ENCODE measurements at regions not wholly inside any gene's neighbourhood (a gene's known extent, or its start where the extent isn't known, plus 50 kb on each side); places are given as distances from the start of the nearest gene placed in this dataset.
A peak's percentile ranks its signal among the peaks of the same experiment; 100 is the strongest.
"Not testable (repeated sequence)": the region's sequence is repeated elsewhere in the genome, so short reads cannot be mapped to it uniquely, and the experiment has no call there.

DNA sequence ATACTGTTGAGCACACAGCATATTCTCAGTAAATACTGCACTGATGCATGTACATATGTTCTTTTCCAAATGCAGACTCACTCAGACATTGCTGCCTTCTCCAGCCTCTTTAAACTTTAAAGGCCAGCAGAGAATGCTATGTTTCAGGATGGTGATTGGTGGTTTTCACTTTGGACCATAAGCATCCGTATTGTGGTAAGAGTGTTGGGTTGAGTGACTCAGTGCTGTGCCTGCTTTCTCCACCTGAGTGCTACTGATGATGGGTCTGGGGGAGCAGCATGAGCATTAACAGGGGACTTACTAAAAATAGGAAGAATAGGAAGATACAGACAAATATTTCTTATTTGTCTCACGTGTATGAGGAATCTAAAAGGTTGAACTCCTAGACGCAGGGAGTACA, 56.3 kb upstream of the ZNF92 start:
- no peak for DNase-seq

DNA sequence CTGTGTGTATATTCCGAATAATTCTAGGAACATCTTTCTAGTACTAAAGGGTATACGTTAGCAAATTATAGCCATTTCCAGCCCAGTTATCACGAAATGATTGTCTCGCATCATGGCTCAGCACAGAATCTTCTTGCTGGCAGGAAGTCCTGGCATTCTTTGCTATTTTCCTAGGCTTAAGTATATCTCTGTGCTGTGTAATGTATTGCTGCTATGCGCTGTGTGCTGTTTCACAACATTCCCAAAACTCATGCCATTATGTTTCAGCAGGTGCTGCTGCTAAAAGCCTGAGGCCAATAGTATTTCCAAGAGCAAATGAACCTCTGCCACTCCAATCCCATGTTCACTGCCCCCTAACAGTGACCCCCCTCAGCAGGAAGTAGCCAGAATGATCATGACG, 62.9 kb upstream of the ZNF92 start:
- no peak for DNase-seq

DNA sequence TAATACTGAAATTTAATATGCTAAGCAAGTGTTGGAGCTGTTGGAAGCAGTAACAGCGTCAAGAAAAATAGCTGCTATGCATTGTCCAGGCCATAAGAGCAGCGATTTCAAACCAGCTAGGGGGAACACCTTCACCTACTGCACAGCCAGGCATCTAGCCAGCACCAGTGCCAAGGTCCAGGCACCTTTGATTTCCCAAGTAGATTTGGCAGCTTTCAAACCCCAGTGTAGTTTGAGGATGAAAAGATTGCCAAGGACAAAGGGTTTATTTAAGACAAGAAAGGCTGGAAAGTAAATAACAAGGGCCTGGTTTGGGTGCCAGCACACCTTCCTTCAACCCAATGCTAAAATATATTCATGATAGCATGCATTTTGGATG, 65.4 kb upstream of the ZNF92 start:
- DNase-seq: no peak

DNA sequence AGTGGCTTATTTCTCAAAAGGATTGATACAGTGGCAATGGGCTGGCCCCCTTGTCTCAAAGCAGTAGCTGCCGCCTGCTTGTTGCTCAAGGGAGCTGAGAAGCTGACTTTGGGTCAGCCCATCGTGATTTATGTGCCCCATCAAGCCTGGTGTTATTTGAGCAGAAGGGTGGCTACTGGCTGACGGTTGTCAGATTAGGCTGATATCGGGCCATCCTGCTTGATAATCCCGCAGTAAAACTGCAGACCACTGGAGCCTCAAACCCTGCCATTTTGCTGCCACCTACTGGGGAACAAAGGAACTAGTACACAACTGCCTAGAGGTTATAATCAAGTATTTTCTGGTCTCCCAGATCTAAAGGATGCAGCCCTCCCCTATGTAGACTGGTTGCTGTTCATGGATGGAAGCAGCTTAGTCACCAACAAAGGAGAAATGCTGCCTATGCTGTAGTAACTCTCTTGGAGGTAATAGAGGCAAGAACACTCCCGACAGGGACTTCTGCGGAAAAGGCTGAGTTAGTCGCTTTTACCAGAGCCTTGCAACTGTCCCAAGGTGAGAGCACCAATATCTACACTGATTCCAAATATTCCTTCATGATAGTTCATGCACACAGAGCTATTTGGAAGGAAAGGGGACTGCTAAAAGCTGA, 65.9 kb upstream of the ZNF92 start:
- DNase-seq: peak; percentile 45

DNA sequence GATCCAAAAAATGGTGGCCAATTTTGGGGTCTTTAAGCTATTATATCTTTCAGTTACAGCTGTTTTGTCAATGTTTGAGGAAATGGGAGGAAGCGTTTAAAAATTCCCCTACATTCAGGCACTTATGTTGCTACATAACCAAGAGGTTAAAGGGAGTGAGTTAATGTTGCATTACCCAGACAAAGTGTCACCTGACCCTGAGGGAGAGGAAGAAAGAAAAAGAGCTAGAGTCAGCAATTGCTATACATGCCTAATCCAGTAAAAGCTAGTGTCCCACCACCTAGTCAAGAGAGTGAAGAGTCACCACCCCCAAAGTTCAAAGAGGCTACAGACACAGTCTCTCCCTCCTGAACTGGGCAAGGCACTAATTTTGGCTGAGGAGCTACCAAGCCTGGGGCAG, 69.5 kb upstream of the ZNF92 start:
- DNase-seq: no peak

DNA sequence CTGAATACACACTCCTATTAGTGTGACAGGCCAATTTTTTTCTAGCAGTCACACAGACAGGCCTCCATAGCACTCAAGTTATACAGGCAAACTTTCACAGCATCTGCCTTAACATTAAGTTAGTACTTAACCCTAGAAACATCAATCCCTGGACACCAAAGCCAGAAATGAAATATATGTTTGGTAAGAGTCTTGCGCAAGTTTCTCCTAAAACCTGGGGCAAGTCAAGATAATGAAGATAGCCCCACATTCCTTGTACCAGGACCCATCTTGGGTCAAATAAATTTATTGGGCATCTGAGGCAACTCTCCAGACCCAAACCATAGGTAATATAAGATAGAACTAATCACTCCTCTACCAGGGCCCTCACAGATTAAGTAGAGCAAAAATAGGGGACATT, 70.8 kb upstream of the ZNF92 start:
- no peak for DNase-seq

DNA sequence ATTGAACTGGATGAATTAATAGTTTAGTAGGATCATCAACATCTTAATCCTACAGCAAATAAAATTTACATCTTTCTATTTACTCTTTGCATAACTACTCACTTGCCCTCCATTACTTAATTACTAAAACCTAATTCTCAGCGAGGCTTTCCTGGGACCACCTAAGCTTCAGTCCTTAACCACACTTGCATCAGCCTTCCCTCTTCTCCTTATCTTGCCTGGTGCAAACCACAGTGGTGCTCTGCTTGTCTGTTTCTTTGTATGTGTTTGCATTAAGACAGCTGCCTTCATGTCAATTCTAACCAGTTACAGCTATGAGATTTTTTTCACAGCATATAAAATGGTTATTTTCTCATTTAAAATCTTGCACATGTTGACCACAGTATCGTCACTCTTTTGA, 72.6 kb upstream of the ZNF92 start:
- no peak for DNase-seq

DNA sequence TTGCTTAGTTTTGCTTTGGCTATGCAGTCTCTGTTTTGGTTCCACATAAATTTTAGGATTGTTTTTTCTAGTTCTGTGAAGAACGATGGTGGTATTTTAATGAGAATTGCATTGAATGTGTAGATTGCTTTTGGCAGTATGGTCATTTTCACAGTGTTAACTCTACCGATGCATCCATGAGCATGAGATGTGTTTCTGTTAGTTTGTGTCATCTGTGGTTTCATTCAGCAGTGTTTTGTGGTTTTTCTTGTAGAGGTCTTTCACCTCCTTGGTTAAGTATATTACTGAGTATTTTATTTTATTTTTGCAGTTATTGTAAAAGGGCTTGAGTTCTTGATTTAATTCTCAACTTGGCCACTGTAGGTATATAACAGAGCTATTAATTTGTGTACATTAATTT, 78.2 kb upstream of the ZNF92 start:
- no peak for DNase-seq

DNA sequence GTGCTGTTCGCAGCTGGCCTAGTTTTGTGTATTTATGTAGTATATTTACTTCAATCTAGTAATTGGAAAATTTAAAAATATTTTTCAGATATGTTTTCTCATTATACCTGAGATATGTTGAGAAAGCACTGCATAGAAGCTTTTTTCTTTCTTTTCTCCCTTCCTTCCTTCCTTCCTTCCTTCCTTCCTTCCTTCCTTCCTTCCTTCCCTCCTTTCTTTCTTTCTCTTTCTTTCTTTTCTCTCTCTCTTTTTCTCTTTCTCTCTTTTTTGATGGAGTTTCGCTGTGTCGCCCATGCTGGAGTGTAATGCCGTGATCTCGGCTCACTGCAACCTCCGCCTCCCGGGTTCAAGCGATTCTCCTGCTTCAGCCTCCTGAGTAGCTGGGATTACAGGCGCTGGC, 83.3 kb upstream of the ZNF92 start:
- not testable (repeated sequence) for DNase-seq

DNA sequence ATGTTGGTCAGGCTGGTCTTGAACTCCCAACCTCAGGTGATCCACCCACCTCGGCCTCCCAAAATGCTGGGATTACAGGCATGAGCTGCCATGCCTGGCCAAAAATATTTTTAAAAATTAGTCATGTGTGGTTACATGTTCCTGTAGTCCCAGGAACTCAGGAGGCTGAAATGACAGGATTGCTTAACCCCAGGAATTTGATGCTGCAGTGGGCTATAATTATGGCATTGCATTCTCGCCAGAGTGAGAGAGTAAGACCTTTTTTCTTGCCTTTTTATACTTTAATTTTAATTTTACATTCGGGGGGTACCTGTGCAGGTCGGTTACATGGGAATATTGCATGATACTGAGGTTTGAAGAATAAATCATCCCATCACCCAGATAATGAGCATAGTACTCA, 86.6 kb upstream of the ZNF92 start:
- DNase-seq: no peak

DNA sequence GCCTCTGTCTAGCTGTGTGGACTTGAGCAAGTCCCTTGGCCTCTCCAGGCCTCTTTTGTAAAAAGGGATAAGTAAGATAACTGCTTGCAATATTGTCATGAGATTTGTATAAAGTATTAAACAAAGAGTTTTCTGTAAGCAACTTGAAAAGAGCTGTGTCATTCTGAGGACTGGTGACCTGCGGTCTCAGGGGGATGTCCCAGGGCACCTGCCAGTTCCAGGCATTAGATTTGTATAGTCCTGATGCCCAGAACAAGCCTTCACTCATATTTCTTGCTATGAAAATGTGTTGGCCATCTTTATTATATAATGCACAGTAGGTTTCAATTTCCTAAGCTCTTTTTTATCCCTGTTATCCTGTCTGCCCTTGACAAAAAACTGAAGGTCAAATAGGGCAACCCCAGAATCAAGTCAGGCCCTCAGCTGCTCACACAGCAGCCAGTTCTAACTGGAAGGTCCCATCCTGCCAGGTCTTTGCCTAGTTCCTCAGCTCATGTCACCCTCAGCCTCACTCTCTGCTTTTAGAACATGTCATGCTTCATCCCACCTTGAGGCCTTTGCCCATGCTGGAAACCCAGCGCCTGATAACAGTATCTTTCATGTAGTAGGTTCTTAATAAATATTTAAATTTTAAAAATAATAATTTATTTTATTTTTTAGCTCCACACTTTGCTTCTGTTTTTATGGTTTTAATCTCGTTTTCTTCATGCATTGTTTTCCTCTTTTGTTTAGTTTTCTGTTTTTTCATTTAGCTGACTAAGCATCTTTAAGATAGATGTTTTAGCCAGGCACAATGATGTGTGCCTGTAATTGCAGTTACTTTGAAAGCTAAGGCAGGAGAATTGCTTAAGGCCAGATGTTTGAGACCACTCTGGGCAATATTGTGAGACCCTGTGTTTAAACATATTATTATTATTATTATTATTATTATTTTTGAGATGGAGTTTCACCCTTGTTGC, 87.5 kb upstream of the ZNF92 start:
- no peak for DNase-seq

DNA sequence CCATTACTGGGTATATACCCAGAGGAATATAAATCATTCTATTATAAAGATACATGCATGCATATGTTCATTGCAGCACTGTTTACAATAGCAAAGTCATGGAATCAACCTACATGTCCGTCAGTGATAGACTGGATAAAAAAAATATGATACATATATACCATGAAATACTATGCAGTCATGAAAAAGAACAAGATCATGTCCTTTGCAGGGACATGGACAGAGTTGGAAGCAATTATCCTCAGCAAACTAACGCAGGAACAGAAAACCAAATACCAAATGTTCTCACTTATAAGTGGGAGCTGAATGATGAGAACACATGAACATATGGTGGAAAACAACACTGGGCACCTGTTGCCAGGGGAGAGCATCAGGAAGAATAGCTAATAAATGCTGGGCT, 88.4 kb upstream of the ZNF92 start:
- not testable (repeated sequence) for DNase-seq

DNA sequence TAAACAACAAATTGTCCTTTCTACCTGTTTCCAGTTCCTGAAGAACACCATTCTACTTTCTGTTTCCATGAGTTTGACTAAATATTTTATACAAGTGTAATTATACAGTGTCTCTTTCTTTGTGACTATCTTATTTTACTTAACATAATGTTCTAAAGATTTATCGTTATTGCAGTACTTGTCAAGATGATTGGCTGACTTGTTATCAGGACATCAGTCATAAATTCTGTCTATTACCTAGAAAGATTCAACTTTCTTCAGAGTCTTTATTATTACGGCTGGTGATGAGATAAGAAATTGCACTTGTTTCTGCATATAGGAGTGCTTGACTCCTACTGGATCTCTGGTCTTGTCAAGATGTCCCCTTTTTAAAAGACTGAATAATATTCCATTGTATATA, 93.9 kb upstream of the ZNF92 start:
- DNase-seq: no peak

DNA sequence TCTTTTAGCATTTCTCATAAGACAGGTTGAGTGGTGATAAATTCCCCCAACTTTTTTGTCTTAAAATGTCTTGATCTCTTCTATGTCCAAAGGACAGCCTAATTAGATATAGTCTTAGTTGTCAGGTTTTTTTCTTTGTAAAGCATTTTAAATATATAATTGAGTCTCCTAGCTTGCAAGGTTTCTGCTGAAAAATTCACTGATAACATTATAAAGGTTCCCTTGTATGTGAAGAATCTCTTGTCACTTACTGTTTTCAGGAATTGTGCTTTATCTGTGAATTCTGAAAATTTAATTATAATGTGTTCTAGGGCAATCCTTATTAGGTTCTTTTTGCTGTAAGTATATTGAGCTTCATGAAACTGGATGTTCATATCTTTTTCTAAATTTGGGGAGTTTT, 96.8 kb upstream of the ZNF92 start:
- no peak for DNase-seq

DNA sequence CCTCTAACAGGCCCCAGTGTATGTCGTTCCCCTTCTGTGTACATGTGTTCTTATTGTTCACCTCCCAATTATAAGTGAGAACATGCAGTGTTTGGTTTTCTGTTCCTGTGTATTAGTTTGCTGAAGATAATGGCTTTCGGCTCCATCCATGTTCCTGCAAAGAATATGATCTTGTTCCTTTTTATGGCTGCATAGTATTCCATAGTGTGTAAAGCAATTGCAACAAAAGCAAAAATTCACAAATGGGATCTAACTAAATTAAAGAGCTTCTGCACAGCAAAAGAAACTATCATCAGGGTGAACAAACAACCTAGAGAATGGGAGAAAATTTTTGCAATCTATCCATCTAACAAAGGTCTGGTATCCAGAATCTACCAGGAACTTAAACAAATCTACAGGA, 102.2 kb upstream of the ZNF92 start:
- not testable (repeated sequence) for DNase-seq

DNA sequence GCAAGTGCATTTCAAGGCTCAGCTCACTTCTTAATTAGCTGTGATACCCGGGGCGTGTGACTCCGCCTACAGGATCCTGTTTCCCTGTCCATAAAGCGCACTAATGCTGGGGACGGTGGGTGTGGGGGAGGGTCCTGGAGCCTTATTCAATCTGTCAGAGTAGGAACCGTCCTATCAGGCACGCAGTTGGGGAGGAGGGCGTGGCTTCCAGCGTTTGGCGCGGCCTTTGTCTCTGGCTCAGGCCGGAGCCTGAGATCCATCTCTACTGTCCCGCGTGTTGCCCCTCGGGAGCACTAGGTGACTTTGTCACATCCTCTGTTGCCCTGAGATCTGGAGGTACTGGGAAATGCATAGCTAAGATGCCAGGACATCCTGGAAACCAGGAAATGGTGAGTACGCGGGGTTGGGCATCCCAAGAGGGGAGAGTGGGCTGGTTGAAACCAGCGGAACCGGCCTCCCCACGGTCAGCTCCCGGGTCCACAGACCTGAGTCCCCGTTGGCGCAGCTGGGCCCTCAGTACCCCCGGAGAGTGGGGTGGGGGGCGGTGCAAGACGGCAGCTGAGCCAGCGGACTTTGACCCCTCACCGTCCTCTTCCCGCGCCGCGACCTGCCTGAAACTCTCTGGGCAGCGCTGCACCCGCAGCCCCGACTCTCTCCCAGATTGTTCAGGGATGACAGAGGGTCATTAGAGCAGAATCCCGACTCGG, 104.4 kb upstream of the ZNF92 start:
- DNase-seq: peak; percentile 82

DNA sequence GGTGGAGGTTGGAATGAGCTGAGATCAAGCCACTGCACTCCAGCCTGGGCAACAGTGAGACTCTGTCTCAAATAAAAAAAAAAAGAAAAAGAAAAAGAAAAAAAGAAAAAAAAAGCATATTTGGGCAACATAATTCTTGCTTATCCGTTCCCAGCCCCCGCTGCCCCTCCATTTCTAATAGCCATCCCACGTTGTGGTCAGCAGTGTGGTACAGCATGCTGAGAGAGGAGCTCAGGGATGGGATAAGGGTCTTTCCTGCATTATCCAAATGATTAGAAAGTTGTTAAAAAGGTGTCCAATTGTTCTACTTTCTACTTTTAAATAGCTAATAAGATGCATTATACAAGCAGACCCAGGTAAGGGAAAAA, 104.9 kb upstream of the ZNF92 start:
- no peak for DNase-seq

DNA sequence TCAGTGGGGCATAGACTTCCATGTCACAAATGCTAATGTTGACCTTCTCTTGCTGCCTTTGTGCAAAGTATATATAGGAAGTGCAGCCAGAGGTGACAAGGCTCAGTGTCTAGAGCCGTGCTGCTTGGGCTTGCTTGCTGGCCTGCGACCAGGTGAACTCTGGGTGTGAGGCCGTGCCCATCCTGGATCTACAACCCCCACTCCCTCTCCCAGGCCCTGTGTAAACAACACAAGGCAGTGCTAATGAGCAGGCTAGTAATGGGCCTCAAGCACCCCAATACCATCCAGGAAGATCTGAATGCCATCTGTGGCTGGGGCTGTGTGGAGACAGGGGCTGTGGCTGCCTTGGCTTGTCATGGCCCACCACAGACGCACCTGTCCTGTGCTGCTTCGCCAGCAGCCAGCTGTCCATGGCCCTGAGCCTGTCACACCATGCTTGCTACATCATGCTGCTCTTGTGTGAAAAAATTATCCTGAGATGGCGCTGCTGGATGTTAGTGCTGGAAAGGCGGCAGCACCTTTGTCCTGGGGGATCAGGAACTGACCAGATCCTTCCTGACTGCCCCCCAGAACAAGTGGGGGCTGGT, 107.6 kb upstream of the ZNF92 start:
- no peak for DNase-seq

DNA sequence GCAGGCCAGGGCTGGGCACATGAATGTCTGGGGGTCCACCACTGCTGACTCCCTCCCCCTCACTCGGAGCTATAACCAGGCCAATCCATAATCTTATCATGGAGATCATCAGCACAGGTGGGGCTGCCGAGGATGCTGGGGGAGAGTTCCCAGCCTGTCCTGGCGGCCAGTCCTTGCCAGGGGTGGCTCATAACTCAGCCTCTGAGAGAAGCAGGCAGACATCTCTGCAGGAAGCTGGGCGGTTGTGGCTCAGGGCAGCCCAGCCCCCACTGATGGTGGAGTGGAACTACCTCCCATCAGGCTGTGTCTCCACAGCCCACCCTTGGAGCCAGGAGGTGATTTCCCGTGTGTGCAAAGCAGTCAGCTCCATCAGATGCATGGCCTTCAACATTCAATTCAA, 109.4 kb upstream of the ZNF92 start:
- DNase-seq: no peak

DNA sequence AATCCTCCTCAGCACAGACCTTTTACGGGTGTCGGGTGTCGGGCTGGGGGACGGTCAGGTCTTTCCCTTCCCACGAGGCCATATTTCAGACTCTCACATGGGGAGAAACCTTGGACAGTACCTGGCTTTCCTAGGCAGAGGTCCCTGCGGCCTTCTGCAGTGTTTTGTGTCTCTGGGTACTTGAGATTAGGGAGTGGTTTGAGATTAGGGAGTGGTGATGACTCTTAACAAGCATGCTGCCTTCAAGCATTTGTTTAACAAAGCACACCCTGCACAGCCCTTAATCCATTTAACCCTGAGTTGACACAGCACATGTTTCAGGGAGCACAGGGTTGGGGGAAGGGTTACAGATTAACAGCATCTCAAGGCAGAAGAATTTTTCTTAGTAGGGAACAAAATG, 113.0 kb upstream of the ZNF92 start:
- DNase-seq: not testable (repeated sequence)

DNA sequence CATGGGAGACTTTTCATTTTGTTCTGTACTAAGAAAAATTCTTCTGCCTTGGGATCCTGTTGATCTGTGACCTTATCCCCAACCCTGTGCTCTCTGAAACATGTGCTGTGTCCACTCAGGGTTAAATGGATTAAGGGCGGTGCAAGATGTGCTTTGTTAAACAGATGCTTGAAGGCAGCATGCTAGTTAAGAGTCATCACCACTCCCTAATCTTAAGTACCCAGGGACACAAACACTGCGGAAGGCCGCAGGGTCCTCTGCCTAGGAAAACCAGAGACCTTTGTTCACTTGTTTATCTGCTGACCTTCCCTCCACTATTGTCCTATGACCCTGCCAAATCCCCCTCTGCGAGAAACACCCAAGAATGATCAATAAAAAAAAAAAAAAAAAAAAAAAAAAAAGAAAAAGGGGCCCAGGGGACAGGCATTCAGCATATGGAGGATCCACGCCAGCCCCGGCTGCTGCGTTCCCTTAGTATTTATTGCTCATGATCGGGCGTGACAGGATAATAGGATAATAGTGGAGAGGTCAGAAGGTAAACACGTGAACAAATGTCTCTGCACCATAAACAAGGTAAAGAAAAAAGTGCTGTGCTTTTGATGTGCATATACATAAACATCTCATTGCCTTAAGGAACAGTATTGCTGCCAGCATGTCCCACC, 113.7 kb upstream of the ZNF92 start:
- DNase-seq: not testable (repeated sequence)

DNA sequence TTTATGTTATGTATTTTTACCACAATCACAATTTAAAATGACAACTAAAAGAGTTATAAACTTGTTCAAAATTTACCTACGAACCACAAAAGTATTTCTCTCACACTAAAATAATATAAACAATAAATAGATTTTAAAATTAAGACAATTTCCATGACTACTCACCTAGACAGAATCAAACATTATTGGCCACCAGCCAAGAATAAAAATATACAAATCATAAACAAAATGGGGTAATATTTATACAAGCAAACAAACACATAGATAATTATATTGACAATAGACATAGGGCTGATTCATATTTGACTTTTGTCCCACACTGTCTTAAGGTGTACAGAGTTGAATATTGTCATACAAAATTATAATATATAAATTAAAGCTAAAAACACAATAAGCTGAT, 119.6 kb upstream of the ZNF92 start:
- DNase-seq: no peak
